IMR-90 (cell line): ENCODE measurements at regions not wholly inside any gene's neighbourhood (a gene's known extent, or its start where the extent isn't known, plus 50 kb on each side); places are given as distances from the start of the nearest gene placed in this dataset.

Source experiments
- ATAC-seq: fragments of 200-7000 bp; cut with Tn5 transposase; 2 replicates; pipeline ENCODE4 v1.9.1; 2020; ENCODE audit warnings: low read depth, mild to moderate bottlenecking, moderate library complexity
- BruUV-seq: library from RNA; stranded (reverse); fragments of 400-500 nt; replicated peaks from 2 replicates; lab custom pipeline; 2021; lab: Mats Ljungman, UMichigan
- CTCF ChIA-PET: fragments of 300-600 bp; formaldehyde crosslinking; extraction: SDS; loops from one replicate; lab custom pipeline; 2021; ENCODE audit warnings: antibody characterized with exemption; lab: Yijun Ruan, JAX
- POLR2A ChIA-PET: fragments of 300-600 bp; sonication (Branson Sonifier 250); formaldehyde crosslinking; loops from one replicate; lab custom pipeline; 2022; ENCODE audit warnings: antibody characterized with exemption; ENCODE audit not compliant: unreplicated experiment; lab: Charles Lee
- DNase-seq: peaks from one replicate; pipeline ENCODE4 v3.0.0; 2013
- H2AFZ ChIP-seq: replicated peaks from 2 replicates; pipeline ENCODE3; 2013; ENCODE audit warnings: low read length, mild to moderate bottlenecking; ENCODE audit not compliant: poor library complexity
- H2AK5ac ChIP-seq: 2 replicates; pipeline ENCODE4 v1.6.1; 2013; ENCODE audit warnings: low read depth, low read length, inconsistent platforms
- H2AK9ac ChIP-seq: replicated peaks from 2 replicates; pipeline ENCODE3; 2013; ENCODE audit warnings: mild to moderate bottlenecking, low read depth, low read length, moderate library complexity; ENCODE audit not compliant: poor library complexity
- H2BK120ac ChIP-seq: 2 replicates; pipeline ENCODE4 v1.6.1; 2013; ENCODE audit warnings: low read depth, low read length, inconsistent platforms
- H2BK15ac ChIP-seq: 3 replicates; pipeline ENCODE4 v1.6.1; 2013; ENCODE audit warnings: low read depth, low read length, inconsistent platforms
- H2BK20ac ChIP-seq: 2 replicates; pipeline ENCODE4 v1.6.1; 2013; ENCODE audit warnings: low read depth, mild to moderate bottlenecking, inconsistent platforms, low read length, moderate library complexity
- H2BK5ac ChIP-seq: 2 replicates; pipeline ENCODE4 v1.6.1; 2013; ENCODE audit warnings: mild to moderate bottlenecking, low read depth, low read length, inconsistent platforms; ENCODE audit not compliant: poor library complexity, severe bottlenecking
- H3K14ac ChIP-seq: replicated peaks from 2 replicates; pipeline ENCODE4 v1.6.1; 2013; ENCODE audit warnings: low read depth, low read length, inconsistent platforms
- H3K18ac ChIP-seq: 2 replicates; pipeline ENCODE4 v1.6.1; 2013; ENCODE audit warnings: low read depth, low read length, control low read depth
- H3K23ac ChIP-seq: 2 replicates; pipeline ENCODE4 v1.6.1; 2013; ENCODE audit warnings: low read depth, low read length, inconsistent platforms
- H3K27ac ChIP-seq: 2 replicates; pipeline ENCODE4 v1.5.1; 2013; ENCODE audit warnings: mild to moderate bottlenecking, control low read depth, low read length; ENCODE audit not compliant: insufficient read depth
- H3K27me3 ChIP-seq: 2 replicates; pipeline ENCODE4 v1.6.1; 2013; ENCODE audit warnings: low read length; ENCODE audit not compliant: control insufficient read depth, insufficient read depth
- H3K36me3 ChIP-seq: 2 replicates; pipeline ENCODE4 v1.6.1; 2013; ENCODE audit warnings: low read length, mixed read lengths; ENCODE audit not compliant: control insufficient read depth, insufficient read depth
- H3K4ac ChIP-seq: 2 replicates; pipeline ENCODE4 v1.6.1; 2013; ENCODE audit warnings: low read depth, low read length, inconsistent platforms
- H3K4me1 ChIP-seq: 2 replicates; pipeline ENCODE4 v1.6.1; 2013; ENCODE audit warnings: low read length, mixed read lengths; ENCODE audit not compliant: control insufficient read depth, insufficient read depth
- H3K4me2 ChIP-seq: 2 replicates; pipeline ENCODE4 v1.6.1; 2013; ENCODE audit warnings: low read depth, mild to moderate bottlenecking, control low read depth, low read length, moderate library complexity
- H3K4me3 ChIP-seq: 2 replicates; pipeline ENCODE4 v1.5.1; 2013; ENCODE audit warnings: low read depth, mild to moderate bottlenecking, control low read depth, low read length, moderate library complexity; ENCODE audit not compliant: insufficient read depth
- H3K56ac ChIP-seq: 2 replicates; pipeline ENCODE4 v1.6.1; 2013; ENCODE audit warnings: low read length, inconsistent platforms; ENCODE audit not compliant: insufficient read depth; ENCODE audit errors: extremely low read depth
- H3K79me1 ChIP-seq, 2 experiments: 2 replicates each; pipeline ENCODE4 v1.6.1; 2013; ENCODE audit warnings: low read length in 2 of 2, inconsistent platforms in 1 of 2, low read depth in 1 of 2
- H3K9ac ChIP-seq: 2 replicates; pipeline ENCODE4 v1.6.1; 2013; ENCODE audit warnings: low read depth, low read length, control low read depth
- H3K9me1 ChIP-seq: 2 replicates; pipeline ENCODE4 v1.6.1; 2013; ENCODE audit warnings: low read length, inconsistent platforms; ENCODE audit not compliant: insufficient read depth
- H3K9me3 ChIP-seq: 2 replicates; pipeline ENCODE4 v1.6.1; 2013; ENCODE audit warnings: low read length; ENCODE audit not compliant: control insufficient read depth, insufficient read depth
- H4K20me1 ChIP-seq: 2 replicates; pipeline ENCODE4 v1.6.1; 2013; ENCODE audit warnings: low read length, inconsistent platforms; ENCODE audit not compliant: insufficient read depth
- H4K5ac ChIP-seq: 2 replicates; pipeline ENCODE4 v1.6.1; 2013; ENCODE audit warnings: mild to moderate bottlenecking, low read depth, low read length, control low read depth
- H4K8ac ChIP-seq, 2 experiments: 2 replicates each; pipeline ENCODE4 v1.6.1; 2013; ENCODE audit warnings: low read depth in 2 of 2, low read length in 2 of 2, control low read depth in 1 of 2, inconsistent platforms in 1 of 2
- H4K91ac ChIP-seq: 2 replicates; pipeline ENCODE4 v1.6.1; 2013; ENCODE audit warnings: low read depth, low read length, inconsistent platforms; ENCODE audit not compliant: insufficient read depth
- BHLHE40 ChIP-seq: fragments of 150-350 bp; IDR thresholded peaks from 2 replicates; pipeline ENCODE4 v1.6.1; 2016; ENCODE audit warnings: mild to moderate bottlenecking, low read depth, low read length
- CEBPB ChIP-seq: IDR thresholded peaks from 2 replicates; pipeline ENCODE4 v1.6.1; 2012; ENCODE audit warnings: low read depth, low read length, improper control_type of control experiment
- FOS ChIP-seq: fragments of 150-350 bp; IDR thresholded peaks from 2 replicates; pipeline ENCODE4 v1.6.1; 2016; ENCODE audit warnings: low read depth, low read length
- MAZ ChIP-seq: IDR thresholded peaks from 2 replicates; pipeline ENCODE4 v1.6.1; 2012; ENCODE audit warnings: low read depth, mild to moderate bottlenecking, low read length, improper control_type of control experiment, moderate library complexity, borderline replicate concordance
- MXI1 ChIP-seq: IDR thresholded peaks from 2 replicates; pipeline ENCODE4 v1.6.1; 2012; ENCODE audit warnings: low read depth, mild to moderate bottlenecking, low read length, moderate library complexity, borderline replicate concordance
- NFE2L2 ChIP-seq: fragments of 150-350 bp; IDR thresholded peaks from 2 replicates; pipeline ENCODE4 v1.6.1; 2016; ENCODE audit warnings: low read depth, mild to moderate bottlenecking, low read length
- SMC3 ChIP-seq: fragments of 150-350 bp; IDR thresholded peaks from 2 replicates; pipeline ENCODE4 v1.6.1; 2016; ENCODE audit warnings: low read depth, mild to moderate bottlenecking, antibody characterized with exemption, low read length, moderate library complexity
- USF2 ChIP-seq: fragments of 150-350 bp; IDR thresholded peaks from 2 replicates; pipeline ENCODE4 v1.6.1; 2017; ENCODE audit warnings: mild to moderate bottlenecking, antibody characterized with exemption, low read length, low read depth
- WGBS, 2 experiments: methylation state at CpG; one replicate each; pipeline versions ENCODE4 v1.1.5 to v1.1.7; 2013; ENCODE audit warnings: missing lambda C conversion rate in 2 of 2; ENCODE audit not compliant: insufficient read length in 1 of 2; ENCODE audit errors: extremely low coverage in 2 of 2; 5-methylcytosine and 5-hydroxymethylcytosine counted together
- dilution Hi-C: fragments of 300-500 bp; cut with HindIII; formaldehyde crosslinking; loops from one replicate; pipeline ENCODE4 v1.14.3; 2018; ENCODE audit warnings: low sequenced_read_pairs; ENCODE audit not compliant: unreplicated experiment
- in situ Hi-C: fragments of 300-500 bp; cut with MboI; formaldehyde crosslinking; loops from 3 replicates; pipeline ENCODE4 v1.14.3; 2019; ENCODE audit warnings: low sequenced_read_pairs, inconsistent platforms, mixed read lengths
- intact Hi-C: fragments of 100-400 bp; cut with micrococcal nuclease; formaldehyde crosslinking; loops from 2 replicates; pipeline ENCODE4 v1.10.0; 2022
- TF ChIP-seq, protein P1 (sequence below): fragments of 150-350 bp; IDR thresholded peaks from 2 replicates; pipeline ENCODE4 v1.6.1; 2016; ENCODE audit warnings: low read depth, mild to moderate bottlenecking, low read length, moderate library complexity, borderline replicate concordance

DNA sequence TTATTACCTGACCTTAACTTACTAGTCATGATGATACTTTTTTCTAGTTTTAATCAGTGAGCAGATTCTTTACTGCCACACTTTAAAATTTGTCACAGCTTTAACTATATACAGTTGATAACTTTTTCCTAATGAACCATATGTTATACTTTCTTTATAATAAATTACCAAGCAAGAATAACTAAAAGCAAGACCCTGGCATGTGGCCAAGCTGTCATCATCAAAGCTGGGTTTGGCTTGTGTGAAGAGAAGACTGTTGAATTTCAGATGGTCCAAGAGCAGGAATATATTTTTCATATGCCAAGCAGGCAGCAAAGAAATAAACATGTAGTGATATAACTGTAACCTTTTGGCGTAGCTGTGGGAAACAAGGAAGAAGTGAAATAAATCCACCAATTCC is 93.5 kb downstream of the PUS7L start:
- Histone ChIP-seq H2AK9ac (no peak overlapping the region), H3K4me1 (no peaks in the 10 kb centered on the region), H4K20me1 (no peaks in the 10 kb centered on the region), H4K5ac (no peak overlapping the region), H3K18ac (no peak overlapping the region), H2BK5ac (no peak overlapping the region), H4K91ac (no peak overlapping the region), H3K4me2 (no peak overlapping the region), H3K56ac (no peak overlapping the region), H3K9me1 (no peaks in the 10 kb centered on the region), H3K27me3 (no peaks in the 10 kb centered on the region; the same call in 1 of the 2 replicates), H3K23ac (no peak overlapping the region), H2AK5ac (no peak overlapping the region), H3K4me3 (no peak overlapping the region), H3K9ac (no peak overlapping the region), H3K4ac (no peak overlapping the region), H3K27ac (no peak overlapping the region), H3K36me3 (no peaks in the 10 kb centered on the region), H2BK15ac (no peak overlapping the region), H3K14ac (no peak overlapping the region), H3K9me3 (no peaks in the 10 kb centered on the region), H2AFZ (no peak overlapping the region), H2BK20ac (no peak overlapping the region), H2BK120ac (no peak overlapping the region), H3K79me1 (no peaks in the 10 kb centered on the region), H4K8ac (no peak overlapping the region)
- DNase-seq (no peak), ATAC-seq (no peak)
- intact Hi-C loops (no loop called here), in situ Hi-C loops (no loop called here), dilution Hi-C loops (no loop called here)
- no CpG with 5 or more reads among the region's 1 CpG for WGBS, 2 experiments
- POLR2A ChIA-PET: no interaction called here
- TF ChIP-seq SMC3 (no peak), NFE2L2 (no peak), USF2 (no peak), MAZ (no peak), BHLHE40 (no peak), CEBPB (no peak), FOS (no peak), MXI1 (no peak)
- TF ChIP-seq, protein P1, sequence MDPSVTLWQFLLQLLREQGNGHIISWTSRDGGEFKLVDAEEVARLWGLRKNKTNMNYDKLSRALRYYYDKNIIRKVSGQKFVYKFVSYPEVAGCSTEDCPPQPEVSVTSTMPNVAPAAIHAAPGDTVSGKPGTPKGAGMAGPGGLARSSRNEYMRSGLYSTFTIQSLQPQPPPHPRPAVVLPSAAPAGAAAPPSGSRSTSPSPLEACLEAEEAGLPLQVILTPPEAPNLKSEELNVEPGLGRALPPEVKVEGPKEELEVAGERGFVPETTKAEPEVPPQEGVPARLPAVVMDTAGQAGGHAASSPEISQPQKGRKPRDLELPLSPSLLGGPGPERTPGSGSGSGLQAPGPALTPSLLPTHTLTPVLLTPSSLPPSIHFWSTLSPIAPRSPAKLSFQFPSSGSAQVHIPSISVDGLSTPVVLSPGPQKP: no peak
- CTCF ChIA-PET: no interaction called here
- no TSS peak for BruUV-seq
